Right renal cortex interstitium (tissue), 3 donors: ENCODE measurements at regions not wholly inside any gene's neighbourhood (a gene's known extent, or its start where the extent isn't known, plus 50 kb on each side); places are given as distances from the start of the nearest gene placed in this dataset.

Source experiments
- DNase-seq, 3 donors: peaks; one replicate each; pipeline ENCODE4 v3.0.0-alpha.2; 2013; ENCODE audit warnings: low read depth in 3 of 3, low spot score in 2 of 3

GRCh38 chr7:16066805-16067459 lies 354.4 kb downstream of the CRPPA start:
- DNase-seq, result no peak

DNA sequence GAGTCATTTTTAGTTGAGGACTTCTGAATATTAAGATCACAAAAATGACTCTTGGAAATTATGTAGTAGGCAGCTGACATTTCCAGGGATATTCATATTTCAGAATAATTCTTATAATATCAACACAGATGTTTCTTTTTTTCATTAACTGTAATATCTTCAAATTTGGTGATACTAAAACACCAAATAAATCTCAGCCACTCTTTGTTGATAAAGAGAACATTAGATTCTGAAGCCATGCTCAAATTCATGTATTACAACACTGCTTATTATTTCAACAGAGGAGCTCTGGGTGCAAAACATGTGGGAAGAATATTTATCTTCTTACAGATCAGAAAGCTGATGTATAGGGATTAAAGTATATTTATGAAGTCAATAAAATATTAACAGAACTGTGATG lies 355.4 kb downstream of the CRPPA start:
- no peak for DNase-seq

GRCh38 chr7:16063716-16064675 lies 357.3 kb downstream of the CRPPA start:
- no peak for DNase-seq

GRCh38 chr7:16063221-16063620 lies 358.1 kb downstream of the CRPPA start:
- no peak for DNase-seq

DNA sequence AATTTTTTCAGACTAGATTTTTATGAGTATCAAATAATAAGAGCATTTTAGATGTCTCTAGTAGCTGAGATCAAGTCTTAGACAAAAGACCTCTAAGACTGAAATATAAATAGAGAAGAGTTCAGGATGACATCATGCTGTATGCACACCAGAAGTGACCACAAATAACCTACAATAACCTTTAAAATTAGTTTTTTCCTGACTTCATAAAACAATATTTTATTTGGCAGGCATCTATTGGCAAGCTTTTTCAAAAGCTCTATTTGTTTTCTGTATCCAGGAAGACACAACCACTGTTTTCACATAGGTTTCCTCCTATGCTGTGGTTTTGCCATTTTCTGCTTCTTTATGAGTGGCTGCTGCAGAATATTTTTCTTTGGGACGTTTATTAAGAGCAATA lies 359.1 kb downstream of the CRPPA start:
- no peak for DNase-seq

DNA sequence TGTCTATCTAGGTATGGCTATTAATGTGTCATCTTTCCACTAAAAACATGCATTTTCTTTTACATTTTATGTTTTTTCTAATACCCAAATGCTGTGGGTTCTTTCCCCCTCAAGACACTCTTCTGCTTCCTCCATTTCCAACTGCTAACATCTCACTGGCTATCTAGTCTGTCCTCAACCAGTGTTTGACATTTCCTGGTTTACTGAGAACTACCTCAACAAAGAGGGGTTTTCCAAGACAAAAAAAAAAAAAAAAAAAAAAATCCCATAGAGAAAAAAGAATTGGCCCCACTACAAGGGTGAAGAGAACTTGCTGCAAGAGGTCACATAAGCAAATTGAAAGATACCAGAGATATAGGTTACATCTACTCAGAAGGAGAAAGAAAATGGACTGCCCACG lies 359.7 kb downstream of the CRPPA start:
- no peak for DNase-seq

DNA sequence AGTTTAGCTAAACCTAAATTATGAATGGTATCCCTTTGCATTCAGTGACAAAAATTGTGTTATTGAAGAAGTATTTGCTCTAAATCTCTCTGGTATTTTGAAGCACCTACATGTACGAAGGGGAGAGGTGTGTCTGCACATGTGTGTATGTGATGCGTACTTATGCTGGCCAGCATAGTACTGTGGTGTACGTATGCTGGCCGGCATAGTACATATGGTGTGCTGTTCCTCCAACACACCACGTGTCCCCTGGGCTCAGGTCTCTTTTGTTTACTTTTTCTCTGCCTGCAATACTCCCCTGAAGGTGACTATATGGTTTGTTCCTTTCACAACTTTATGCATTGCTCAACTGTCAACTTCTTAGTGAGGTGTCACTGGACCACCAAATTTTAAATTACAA lies 360.3 kb downstream of the CRPPA start:
- DNase-seq, result no peak

DNA sequence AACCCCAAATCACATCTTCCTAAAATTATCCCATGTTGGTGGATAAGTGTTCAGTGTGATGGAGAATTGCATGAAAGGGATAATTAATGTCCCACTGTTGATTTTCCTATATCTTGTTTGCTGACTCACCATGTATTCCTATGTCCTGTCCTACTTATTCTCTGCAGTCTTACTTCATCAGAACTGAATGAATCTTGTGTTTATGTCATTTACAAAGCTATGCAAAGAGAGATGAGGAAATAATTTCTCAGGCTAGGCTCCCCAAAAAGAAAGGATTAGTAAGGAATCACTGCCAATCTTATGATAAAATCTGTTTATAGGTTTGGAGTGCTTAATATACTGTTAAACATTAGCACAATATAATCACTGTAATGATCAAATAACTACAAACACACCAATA lies 360.8 kb downstream of the CRPPA start:
- DNase-seq, result no peak

GRCh38 chr7:16055263-16055976 lies 365.9 kb downstream of the CRPPA start:
- DNase-seq, result no peak

DNA sequence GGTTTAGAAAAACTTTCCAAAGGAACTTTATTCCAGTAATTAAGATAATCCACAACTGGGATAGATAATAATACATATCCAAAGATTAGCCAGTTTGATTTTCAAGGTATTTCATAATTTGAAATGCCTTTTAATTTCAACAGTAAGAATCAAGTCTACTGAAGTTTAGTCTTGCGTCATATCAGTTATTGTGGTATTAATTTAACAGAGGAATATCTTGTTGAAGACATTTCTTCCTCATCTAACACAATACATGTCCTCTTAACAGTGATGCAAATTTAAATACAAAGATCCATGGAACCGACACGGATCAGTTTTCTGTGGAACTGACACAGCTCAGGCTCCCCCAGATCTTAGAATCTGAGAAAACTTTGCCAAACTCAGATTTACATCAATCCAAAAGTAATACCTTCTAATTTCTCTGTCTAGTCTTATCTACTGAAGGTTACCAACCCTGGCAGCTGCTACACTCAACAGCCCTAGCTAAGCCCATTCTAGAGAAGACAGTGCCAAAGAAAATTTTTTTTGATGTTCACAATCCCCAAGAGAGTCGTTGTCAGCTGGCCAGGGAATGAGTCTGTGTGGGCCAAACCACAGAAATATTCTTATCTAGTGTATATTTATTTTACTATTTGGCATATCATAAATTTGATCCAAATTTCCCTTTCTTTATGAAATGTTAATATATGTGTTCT lies 365.2 kb upstream of the MEOX2 start:
- no peak for DNase-seq

- DNase-seq, result no peak
These were observed 359.6 kb upstream of the MEOX2 start for GRCh38 chr7:16046041-16046440.

GRCh38 chr7:16045296-16045695 lies 358.8 kb upstream of the MEOX2 start:
- no peak for DNase-seq

GRCh38 chr7:16044645-16045044 lies 358.2 kb upstream of the MEOX2 start:
- no peak for DNase-seq

GRCh38 chr7:16040346-16040745 lies 353.9 kb upstream of the MEOX2 start:
- no peak for DNase-seq

DNA sequence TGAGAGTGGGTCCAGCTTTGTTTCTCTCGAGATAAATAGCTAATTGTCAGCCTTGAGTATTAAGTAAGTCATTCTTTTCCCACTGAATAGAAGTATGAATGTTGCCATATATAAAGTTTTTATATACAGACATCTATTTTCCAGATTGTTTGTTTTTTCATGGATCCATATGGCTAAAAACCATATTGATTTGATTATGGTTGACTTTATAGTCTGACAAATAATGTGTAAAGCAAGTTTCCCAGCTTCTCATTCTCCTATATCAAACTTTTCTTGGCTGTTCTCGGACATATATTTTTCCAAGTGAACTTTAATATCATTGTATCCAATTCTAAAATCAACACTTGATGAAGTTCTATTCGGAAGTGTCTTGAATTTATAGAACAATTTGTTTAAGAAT lies 352.4 kb upstream of the MEOX2 start:
- DNase-seq, result no peak

DNA sequence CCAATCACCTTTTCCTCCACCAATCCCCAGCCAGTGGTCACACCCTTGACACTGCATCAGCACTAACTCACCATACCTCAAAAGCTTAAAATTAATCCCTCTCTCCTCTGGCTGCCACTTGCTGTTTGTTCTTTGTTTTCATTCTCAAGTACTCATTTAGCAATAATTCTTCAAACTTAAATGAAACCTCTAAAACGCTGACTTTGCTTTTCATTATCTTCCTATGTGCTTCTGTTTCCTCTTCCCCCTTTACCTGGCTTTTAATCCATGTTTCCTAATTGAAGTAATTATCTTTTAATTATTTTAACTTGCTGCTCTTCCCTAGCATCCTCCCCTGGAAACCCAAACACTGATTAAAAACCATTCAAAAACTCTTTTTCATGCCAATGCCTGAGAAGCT lies 348.9 kb upstream of the MEOX2 start:
- no peak for DNase-seq

DNA sequence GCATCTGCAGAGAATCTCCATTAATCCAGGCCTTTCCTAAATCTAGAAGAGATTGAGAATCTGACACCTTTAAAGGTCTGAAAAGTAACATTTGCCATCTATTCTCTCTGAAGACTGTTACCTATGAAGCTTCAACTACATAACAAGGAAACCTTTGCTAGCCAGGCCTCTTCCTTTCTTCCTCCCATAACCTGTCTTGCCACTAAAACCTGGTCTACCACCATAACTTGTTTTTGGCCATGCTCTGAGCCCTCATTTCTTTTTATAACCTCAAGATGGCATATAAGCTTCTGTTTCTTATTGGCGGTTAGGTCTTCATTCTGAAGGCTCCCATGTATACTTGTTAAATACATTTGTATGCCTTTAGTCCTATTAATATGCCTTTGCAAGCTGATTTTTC lies 348.4 kb upstream of the MEOX2 start:
- DNase-seq, result no peak

- DNase-seq, result no peak
These were observed 347.9 kb upstream of the MEOX2 start for GRCh38 chr7:16034353-16034752.

GRCh38 chr7:16033233-16033632 lies 346.8 kb upstream of the MEOX2 start:
- no peak for DNase-seq

DNA sequence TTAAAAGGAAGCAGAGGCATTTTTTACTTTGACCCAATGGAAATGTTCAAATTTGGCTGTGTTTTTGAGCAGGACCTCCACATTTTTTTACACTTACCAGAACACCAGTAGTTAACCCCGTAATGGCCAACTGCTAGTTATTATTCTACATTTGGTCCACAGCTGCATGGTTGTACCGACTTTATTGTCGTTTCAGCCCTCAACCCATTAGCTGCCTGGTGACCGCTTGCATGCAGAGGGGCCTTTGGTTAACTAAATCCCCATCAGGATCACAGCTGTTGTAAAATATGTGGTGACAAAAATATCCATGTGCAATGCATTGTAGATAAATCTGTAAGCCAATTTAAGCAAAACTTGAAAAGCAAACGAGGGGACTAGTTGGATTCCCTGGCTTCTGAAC lies 342.2 kb upstream of the MEOX2 start:
- no peak for DNase-seq

DNA sequence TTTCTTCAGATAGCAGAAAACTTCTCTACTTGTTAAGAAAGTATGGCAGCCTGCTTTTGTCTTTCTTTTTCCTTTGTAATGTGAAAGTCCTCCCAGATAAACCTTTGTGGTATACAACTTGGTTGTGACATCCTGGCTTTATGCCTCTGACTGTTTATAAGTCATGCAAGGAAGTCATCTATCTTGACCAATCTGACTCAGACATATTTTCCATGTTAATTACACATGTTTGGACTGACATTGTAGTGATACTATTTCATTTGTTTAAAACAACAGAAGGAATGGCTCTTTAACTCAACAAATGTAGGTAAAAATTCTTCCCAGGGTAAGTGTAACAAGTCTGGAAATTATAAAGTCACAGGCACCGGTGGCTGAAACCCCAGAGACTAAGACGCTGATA lies 341.6 kb upstream of the MEOX2 start:
- DNase-seq, result no peak
